ENCODE measurements at regions not wholly inside any gene's neighbourhood (a gene's known extent, or its start where the extent isn't known, plus 50 kb on each side); places are given as distances from the start of the nearest gene placed in this dataset.

GRCh38 chr5:74927336-74927735, 61.1 kb upstream of the FAM169A start:
- no peak for DNase-seq (ENCODE audit: low read depth)
- H3K4me3 ChIP-seq (ENCODE audit: low read depth, low read length): no peak overlapping the region
- no peak for TF ChIP-seq CTCF (conservative IDR thresholded peaks at IDR 0.05; ENCODE audit: low read depth, low read length)

- DNase-seq (ENCODE audit: low read depth): peak; percentile 85
- no peak overlapping the region for H3K4me3 ChIP-seq (ENCODE audit: low read depth, low read length)
- TF ChIP-seq CTCF (conservative IDR thresholded peaks at IDR 0.05; ENCODE audit: low read depth, low read length): peak; percentile 64
Observed at GRCh38 chr5:74919487-74919886, 53.3 kb upstream of the FAM169A start.

- no peak for TF ChIP-seq CTCF (conservative IDR thresholded peaks at IDR 0.05; ENCODE audit: low read depth, low read length)
- no peak overlapping the region for H3K4me3 ChIP-seq (ENCODE audit: low read depth, low read length)
- no peak for DNase-seq (ENCODE audit: low read depth)
Observed at GRCh38 chr5:74919041-74919440, 52.9 kb upstream of the FAM169A start.

- TF ChIP-seq CTCF (conservative IDR thresholded peaks at IDR 0.05; ENCODE audit: low read depth, low read length): no peak
Observed at GRCh38 chr5:74918232-74918669, 52.1 kb upstream of the FAM169A start.

GRCh38 chr5:74916831-74917710, 50.9 kb upstream of the FAM169A start:
- H3K4me3 ChIP-seq (ENCODE audit: low read depth, low read length): no peak overlapping the region
- TF ChIP-seq CTCF (conservative IDR thresholded peaks at IDR 0.05; ENCODE audit: low read depth, low read length): no peak
- peak; percentile 40 for DNase-seq (ENCODE audit: low read depth)

More at GRCh38 chr5:74918232-74918669, 52.1 kb upstream of the FAM169A start:
- H3K4me3 ChIP-seq (ENCODE audit: low read depth, low read length): no peak overlapping the region
- DNase-seq (ENCODE audit: low read depth): no peak

Data from choroid plexus epithelial cell (primary cell).